Activated naive CD4-positive, alpha-beta T cell treated with anti-CD3 and anti-CD28 coated beads, Interleukin-2, amount 50 U/mL, for 72 hours (primary cell): ENCODE measurements at regions not wholly inside any gene's neighbourhood (a gene's known extent, or its start where the extent isn't known, plus 50 kb on each side); places are given as distances from the start of the nearest gene placed in this dataset.

Experiments used
- ATAC-seq, 2 donors: fragments of 150-1000 bp; cut with Tn5 transposase; 2 replicates each; pipeline ENCODE4 v1.10.0; 2021; ENCODE audit warnings: mild to moderate bottlenecking in 2 of 2, moderate library complexity in 2 of 2
- DNase-seq, 2 donors: peaks; one replicate each; pipeline ENCODE4 v3.0.0; 2021 to 2022; ENCODE audit warnings: low spot score in 2 of 2
- H3K27ac Mint-ChIP-seq, 2 donors: one replicate each; pipeline ENCODE4 v1.8.0; 2022; ENCODE audit warnings: mild to moderate bottlenecking in 2 of 2, mixed read lengths in 2 of 2
- H3K36me3 Mint-ChIP-seq, 2 donors: one replicate each; pipeline ENCODE4 v1.8.0; 2022; ENCODE audit warnings: mixed read lengths in 2 of 2
- H3K9me3 Mint-ChIP-seq, 2 donors: one replicate each; pipeline ENCODE4 v1.8.0; 2022; ENCODE audit warnings: mixed read lengths in 2 of 2

- no peak for DNase-seq
- Mint-ChIP-seq H3K36me3 (no peaks in the 10 kb centered on the region), H3K9me3 (no peaks in the 10 kb centered on the region), H3K27ac (no peak overlapping the region)
- ATAC-seq = no peak
Measured at GRCh38 chr1:200468264-200469001, 58.6 kb upstream of the ZNF281 start.

GRCh38 chr1:200464784-200465400 is 55.1 kb upstream of the ZNF281 start:
- ATAC-seq (no peak), DNase-seq (no peak)
- Mint-ChIP-seq H3K36me3 (no peaks in the 10 kb centered on the region), H3K9me3 (no peaks in the 10 kb centered on the region), H3K27ac (no peak overlapping the region)
